GM18502 (cell line): ENCODE measurements at regions not wholly inside any gene's neighbourhood (a gene's known extent, or its start where the extent isn't known, plus 50 kb on each side); places are given as distances from the start of the nearest gene placed in this dataset.
"Not testable (repeated sequence)": the region's sequence is repeated elsewhere in the genome, so short reads cannot be mapped to it uniquely, and the experiment has no call there.

Experiments
- ATAC-seq: cut with Tn5 transposase; IDR thresholded peaks from one replicate; pipeline ENCODE4 v1.9.1; 2021; ENCODE audit warnings: mild to moderate bottlenecking; ENCODE audit not compliant: unreplicated experiment, poor library complexity

GRCh38 chr14:46147452-46147851 is 504.1 kb downstream of the RPL10L start:
- ATAC-seq, result no peak

GRCh38 chr14:46147024-46147423 is 504.6 kb downstream of the RPL10L start:
- ATAC-seq, result no peak

DNA sequence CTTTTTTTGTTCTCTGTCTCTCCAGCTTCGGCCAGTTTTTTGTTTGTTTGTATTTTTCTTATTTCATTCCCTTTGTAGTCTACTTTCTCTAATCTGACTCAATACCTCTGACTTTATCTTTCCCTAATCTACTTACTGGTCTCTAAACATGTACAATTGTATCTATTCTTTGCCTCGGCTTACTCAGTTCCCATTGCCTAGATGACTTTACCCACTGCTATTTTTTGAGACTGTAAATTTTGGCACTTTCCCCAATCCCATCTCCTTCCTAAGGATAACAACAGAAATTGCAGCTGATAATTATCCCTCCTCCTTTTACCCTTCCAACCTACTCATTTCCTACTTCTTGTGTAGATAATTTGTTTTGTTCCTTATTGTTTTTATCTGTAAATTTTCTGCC is 511.1 kb downstream of the RPL10L start:
- ATAC-seq, result no peak

- ATAC-seq, result no peak
Observed at GRCh38 chr14:46139649-46140048, 511.9 kb downstream of the RPL10L start.

DNA sequence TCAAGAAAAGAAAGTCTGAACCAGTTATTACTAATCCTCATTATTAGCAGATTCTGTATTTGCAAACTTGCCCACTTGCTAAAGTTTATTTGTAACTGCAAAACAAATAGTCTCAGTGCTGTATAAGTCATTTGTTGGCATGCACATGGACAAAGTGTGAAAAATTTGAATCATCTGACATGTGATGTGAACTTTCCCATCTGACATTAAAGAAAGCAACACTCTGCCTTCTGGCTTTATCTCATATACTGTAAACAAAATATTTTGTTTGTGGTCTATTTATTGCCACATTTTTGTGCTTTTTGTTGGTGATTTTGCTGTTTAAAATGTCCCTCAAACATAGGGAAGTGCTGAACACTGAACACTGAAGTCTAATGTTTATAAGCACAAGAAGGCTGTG is 513.8 kb downstream of the RPL10L start:
- ATAC-seq, result no peak

- no peak for ATAC-seq
Observed at GRCh38 chr14:46136456-46136855, 515.1 kb downstream of the RPL10L start.

- ATAC-seq, result no peak
Observed at GRCh38 chr14:46108228-46108627, 543.4 kb downstream of the RPL10L start.

DNA sequence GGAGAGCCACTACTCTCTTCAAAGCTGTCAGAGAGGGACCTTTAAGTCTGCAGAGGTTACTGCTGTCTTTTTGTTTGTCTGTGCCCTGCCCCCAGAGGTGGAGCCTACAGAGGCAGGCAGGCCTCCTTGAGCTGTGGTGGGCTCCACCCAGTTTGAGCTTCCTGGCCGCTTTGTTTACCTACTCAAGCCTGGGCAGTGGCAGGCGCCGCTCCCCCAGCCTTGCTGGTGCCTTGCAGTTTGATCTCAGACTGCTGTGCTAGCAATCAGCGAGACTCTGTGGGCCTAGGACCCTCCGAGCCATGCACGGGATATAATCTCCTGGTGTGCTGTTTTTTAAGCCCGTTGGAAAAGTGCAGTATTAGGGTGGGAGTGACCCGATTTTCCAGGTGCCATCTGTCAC is 550.7 kb downstream of the RPL10L start:
- ATAC-seq, result not testable (repeated sequence)

GRCh38 chr14:46091819-46092218 is 559.8 kb downstream of the RPL10L start:
- no peak for ATAC-seq

GRCh38 chr14:46087604-46088003 is 564.0 kb downstream of the RPL10L start:
- ATAC-seq, result no peak

- no peak for ATAC-seq
Observed at GRCh38 chr14:46074061-46074460, 577.5 kb downstream of the RPL10L start.

DNA sequence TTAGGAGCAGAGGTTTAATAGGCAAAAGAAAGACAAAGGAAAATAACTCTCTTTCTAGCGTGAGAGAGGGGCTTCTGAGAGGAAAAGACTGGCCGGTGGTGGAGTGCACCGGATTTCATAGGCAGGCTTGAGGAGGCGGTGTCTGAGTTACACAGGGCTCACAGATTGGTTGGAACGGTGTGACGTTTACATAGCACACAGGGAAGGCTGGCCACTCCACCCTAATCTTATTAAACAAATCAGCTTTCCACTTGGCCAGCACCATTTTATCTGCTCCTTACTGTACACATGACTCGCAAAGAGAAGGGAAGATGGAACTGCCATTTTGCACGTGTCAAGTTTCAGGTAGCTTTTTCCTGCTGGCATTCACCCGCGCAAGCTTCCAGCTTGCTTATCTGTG is 587.7 kb downstream of the RPL10L start:
- no peak for ATAC-seq

GRCh38 chr14:46058964-46059563 is 592.5 kb downstream of the RPL10L start:
- ATAC-seq, result peak; percentile 84

DNA sequence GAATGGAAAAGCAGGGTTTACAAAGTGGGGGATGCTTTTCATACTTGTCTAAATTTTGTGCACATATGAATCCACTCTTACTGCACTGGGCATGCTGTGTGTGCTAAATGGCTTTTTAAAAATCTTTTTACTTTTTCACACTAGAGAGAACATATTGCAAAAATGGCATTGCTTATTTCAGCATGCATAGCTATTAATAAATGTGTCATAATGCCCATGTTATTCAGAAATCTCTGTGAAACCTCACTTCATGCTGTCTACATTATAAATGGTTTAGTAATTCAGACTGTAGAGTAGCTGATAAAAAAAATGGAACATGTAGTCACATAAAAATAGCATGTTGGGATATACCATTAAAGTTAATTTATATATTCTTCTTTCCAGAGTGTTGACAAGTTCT is 593.8 kb downstream of the RPL10L start:
- no peak for ATAC-seq

- ATAC-seq, result no peak
Observed at GRCh38 chr14:46054526-46054925, 597.1 kb downstream of the RPL10L start.

GRCh38 chr14:46053221-46053620 is 598.4 kb downstream of the RPL10L start:
- ATAC-seq, result no peak

DNA sequence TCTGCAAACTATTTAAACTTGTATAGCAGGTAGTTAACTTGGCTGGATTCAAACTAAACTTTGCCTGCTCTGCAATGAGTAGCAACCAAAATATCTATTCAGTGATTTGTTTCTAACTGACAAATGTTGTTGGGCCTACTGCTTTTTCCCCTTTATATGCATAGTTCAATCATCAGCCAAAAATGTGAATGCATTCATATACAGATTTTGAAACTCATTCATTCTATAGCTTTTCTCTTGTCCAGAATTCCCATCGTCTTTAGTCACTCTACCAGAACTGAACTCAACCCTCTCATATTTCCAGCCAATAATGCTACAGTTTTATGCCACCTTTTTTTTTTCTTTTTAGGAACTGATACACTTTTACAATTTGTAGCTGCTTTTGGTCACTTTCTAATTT is 599.8 kb downstream of the RPL10L start:
- no peak for ATAC-seq

DNA sequence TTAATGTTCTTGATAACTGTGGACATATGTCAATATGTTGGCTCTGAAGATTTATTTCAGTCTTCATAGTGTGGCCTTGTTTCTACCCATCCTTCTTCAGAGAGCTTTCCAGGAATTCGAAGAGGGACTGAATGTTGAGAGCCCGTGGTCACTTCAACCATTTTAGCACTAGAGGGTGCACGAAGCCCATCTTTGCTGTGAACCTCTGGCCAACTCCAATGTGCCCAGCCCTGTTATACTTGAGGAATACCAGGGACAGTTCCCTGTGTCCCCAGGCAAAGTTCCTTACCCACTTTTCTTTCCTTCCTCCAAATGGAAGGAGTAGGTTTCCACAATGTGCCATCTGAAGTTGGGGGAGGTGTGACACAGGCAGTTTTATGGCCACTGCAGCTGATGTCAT is 603.5 kb downstream of the RPL10L start:
- ATAC-seq, result no peak

GRCh38 chr14:46036099-46036498 is 615.5 kb downstream of the RPL10L start:
- ATAC-seq, result no peak

DNA sequence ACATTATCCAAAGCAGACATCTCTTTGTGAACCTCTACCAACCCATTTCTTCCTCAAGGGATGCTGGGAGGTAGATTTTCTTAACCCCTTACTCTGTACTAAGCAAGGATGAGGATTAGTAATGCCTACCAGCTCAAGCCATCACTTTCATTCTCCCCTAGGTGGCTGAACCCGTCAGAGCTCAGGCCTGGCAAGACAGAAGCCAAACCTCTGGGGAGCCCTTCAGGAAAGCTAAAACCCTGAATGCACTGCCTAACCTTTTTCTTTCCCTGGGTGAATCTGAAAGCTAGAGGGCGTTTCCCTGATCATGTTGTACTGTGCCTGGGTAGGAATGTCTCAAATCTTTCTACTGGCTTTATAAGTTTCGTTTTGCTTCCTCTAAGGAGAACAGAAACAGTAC is 617.3 kb downstream of the RPL10L start:
- no peak for ATAC-seq

GRCh38 chr14:46018846-46019420 is 632.6 kb downstream of the RPL10L start:
- no peak for ATAC-seq

DNA sequence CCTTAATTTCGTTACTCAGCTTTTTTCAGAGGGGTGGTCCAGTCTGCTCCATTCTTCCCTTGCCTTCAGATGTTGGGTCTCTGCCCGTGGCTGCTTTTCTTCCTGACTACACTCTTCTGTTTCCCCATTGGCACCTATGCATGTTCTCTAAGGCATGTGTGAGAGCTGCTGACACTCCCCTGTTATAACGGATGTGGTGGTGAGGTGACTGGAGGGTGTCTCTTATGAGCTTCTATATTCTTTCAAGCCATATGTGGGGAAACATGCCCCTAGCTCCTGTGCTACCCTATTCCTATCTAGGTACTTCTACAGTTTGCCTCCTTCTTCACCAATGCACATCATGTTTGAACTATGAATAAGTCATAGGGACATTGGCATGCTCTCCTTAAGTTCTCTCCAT is 643.2 kb downstream of the RPL10L start:
- no peak for ATAC-seq

GRCh38 chr14:45998554-45998953 is 653.0 kb downstream of the RPL10L start:
- ATAC-seq, result no peak
